ENCODE measurements at regions not wholly inside any gene's neighbourhood (a gene's known extent, or its start where the extent isn't known, plus 50 kb on each side); places are given as distances from the start of the nearest gene placed in this dataset.
"Not testable (repeated sequence)": the region's sequence is repeated elsewhere in the genome, so short reads cannot be mapped to it uniquely, and the experiment has no call there.

- DNase-seq, result no peak
These were observed 140.1 kb upstream of the FRG1 start for GRCh38 chr4:189800545-189801088.

DNA sequence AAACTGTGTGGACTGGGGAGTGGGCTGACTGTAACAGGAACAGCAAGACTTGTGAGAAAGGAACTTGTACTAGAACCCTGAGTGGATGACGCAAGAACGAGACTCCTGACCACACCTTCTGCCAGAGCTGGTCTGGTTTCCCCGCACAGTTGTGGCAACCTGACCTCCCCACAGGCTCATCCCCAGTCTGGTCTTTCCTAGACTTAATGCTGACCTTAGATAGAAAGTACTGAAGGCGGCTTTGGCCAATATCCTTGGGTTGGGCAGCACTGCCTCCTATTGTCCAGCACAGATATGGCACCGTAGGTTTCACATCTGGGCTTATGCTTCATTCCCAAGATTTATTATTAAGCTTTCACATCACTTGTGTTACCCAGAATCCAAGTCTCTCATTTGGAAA lies 137.8 kb upstream of the FRG1 start:
- DNase-seq, result no peak

- DNase-seq, result no peak
These were observed 135.8 kb upstream of the FRG1 start for GRCh38 chr4:189804894-189805293.

GRCh38 chr4:189806506-189806905 lies 134.2 kb upstream of the FRG1 start:
- DNase-seq, result no peak

- DNase-seq, result no peak
These were observed 133.6 kb upstream of the FRG1 start for GRCh38 chr4:189807031-189807430.

DNA sequence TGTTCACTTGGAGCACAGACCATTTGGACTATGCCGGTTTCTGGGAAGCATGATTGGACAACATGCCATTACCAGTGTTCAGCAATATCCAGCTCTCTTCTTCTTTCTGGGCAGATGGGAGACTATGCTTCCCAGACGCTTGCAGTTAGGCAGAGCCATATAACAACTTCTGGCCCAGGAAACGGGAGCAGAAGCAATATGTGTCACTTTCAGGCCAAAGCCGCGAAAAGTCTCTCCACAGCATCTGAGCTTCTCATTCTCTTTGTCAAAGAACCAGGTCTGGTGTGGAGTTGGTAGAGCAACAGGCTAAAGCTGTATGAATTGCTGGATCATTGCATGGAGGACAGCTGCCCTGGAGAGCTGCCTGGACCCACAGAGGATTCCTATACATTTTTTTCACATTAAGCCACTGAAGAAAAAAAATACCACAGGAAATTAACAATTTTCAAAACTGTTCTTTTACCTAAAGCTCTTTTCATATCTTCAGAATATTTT lies 131.4 kb upstream of the FRG1 start:
- DNase-seq, result no peak

DNA sequence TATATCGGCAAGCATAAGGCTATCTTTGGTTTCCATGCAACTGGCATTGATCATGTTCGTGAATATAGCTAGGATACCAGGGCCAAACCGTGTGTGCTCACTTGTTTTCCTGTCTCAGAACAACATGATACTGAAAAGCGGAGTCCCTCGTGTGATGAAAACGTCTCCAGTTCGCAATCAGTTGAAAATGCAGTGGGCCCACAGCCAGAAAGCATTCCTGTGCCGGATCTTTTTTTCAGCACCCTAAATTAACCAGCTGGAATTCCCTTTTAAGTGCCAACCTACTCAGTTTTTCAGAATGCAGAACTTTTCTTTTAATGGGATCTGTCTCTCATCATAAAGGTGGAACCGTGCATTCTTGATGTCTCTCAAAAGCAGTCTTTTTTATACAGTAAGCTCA lies 130.8 kb upstream of the FRG1 start:
- DNase-seq, result no peak

GRCh38 chr4:189810318-189811181 lies 130.1 kb upstream of the FRG1 start:
- DNase-seq, result not testable (repeated sequence)

DNA sequence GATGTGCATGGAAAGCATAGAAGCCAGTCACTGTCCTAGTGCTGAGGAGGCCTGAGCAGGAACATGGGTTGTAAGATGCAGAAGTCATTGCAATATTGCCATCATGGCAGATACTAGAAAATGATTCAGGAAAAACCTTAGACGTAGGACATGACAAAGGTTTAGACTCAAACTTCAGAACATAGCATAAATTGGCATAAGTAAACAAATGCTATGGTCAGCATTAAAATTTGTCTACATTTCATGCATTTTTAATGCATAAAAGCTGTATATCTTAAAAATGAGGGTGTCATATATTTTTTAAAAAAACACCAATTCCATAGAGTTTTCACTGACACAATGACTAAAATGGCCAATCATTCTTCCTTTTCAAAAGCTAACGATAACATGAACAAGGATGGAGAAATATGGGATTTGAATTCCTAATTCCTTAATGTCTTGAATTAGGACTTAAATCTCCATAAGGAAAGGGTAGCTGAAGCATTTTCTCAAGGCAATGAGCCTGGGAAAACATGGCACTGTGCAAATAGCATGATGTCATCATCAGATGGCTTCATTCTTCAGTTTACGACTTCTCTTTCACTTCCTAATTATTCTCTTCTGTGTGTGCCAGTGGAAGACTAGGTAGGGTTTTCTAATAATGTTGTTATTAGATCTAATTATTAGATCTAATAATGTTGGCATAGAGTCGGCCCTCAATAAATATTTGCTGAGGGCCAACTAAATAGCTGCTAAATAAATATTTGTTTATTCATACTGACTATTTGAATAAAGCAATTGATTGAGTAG lies 125.1 kb upstream of the FRG1 start:
- DNase-seq, result no peak

DNA sequence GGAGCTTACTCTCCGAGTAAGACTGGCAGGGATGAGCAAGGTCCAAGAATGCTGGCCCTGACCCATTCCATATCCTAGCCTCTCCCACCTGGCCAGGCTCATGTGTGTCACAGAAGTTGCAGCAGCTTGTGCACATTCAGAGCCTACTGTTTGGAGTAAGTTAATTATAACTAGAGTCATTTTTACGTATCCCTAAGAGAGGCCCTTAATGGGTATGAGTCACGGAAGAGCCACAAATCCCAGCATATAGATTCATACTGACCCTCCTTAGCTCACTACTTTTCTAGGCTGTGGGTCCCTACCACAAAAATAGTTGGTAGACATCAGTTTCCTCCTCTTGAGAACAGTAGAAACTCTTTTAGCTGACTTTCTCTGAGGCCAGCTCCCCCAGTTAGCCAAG lies 118.3 kb upstream of the FRG1 start:
- no peak for DNase-seq

- no peak for DNase-seq
These were observed 117.1 kb upstream of the FRG1 start for GRCh38 chr4:189823591-189823990.

DNA sequence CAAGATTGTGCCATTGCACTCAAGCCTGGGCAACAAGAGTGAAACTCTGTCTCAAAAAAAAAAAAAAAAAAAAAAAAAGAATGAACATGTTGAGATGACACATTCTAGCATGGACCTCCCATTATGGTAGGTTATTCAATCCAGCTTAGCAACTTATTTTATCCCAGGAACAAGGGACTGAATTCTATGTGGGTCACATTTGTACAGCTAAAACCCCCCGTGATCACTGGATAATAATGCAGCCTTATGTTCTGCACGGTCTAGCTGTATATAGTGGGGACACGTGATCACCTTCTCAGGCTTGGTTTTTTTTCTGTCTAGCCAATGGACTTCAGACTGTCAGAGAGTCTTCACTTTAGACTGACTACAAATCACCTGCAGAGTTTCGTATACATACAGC lies 115.2 kb upstream of the FRG1 start:
- no peak for DNase-seq

DNA sequence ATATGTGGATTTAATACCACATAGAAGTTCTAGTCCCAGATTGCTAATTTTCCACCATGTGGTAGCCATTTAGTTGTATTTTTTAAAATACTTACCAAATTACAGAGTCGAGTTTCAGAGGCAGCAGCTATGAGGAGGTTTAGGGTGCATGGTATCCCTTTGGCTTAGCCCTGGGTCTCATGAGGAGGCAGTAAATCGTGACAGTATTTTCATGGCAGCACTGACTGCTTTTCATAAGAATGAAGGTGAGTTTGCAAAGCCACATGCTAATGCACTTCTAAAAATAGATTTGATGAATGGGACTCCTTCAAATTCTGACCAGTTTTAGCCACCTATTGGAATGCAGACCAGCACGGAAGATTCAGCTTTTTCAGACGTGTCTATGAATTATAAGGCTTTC lies 114.0 kb upstream of the FRG1 start:
- no peak for DNase-seq

- no peak for DNase-seq
These were observed 112.5 kb upstream of the FRG1 start for GRCh38 chr4:189828081-189828697.

GRCh38 chr4:189832528-189832927 lies 108.1 kb upstream of the FRG1 start:
- DNase-seq, result no peak

DNA sequence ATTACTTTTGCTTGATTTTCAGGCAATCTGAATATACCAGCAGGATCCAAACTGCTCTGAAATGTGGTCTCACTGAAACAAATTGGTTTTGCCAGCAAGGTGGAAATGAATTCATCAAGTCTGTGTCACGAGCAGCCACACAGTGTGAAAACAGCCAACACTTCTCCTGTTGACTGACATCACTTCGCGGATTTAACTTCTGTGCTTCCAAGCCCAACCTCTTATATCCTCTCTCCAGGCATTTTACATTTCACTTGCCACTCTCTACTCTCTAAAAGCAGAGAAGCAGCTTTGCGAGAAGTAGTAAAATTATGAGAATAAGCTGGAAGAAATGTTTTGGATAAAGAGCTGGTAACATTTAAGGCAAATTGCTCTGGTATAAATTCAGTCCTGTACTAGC lies 106.1 kb upstream of the FRG1 start:
- no peak for DNase-seq

GRCh38 chr4:189835505-189835904 lies 105.2 kb upstream of the FRG1 start:
- no peak for DNase-seq

DNA sequence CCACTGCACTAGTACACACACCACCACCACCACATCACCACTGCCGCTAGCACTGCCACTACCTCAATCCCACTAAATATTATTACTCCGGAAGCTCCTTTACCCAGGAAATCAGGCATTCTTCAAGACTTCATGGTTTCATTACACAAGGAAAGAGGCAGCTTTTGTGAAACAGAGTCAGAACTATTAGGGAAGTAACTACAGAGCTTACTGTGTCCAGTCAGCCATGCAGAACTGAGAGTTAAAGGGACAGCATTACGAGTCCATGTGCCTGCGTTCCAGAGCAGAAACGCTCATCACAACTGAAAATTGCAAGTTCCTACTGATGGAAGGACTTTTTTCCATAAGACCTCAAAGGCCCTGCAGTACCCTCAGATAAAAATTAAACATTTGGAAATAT lies 103.2 kb upstream of the FRG1 start:
- DNase-seq, result no peak

GRCh38 chr4:189838821-189839497 lies 101.7 kb upstream of the FRG1 start:
- DNase-seq, result no peak

- no peak for DNase-seq
These were observed 100.3 kb upstream of the FRG1 start for GRCh38 chr4:189840356-189840755.

DNA sequence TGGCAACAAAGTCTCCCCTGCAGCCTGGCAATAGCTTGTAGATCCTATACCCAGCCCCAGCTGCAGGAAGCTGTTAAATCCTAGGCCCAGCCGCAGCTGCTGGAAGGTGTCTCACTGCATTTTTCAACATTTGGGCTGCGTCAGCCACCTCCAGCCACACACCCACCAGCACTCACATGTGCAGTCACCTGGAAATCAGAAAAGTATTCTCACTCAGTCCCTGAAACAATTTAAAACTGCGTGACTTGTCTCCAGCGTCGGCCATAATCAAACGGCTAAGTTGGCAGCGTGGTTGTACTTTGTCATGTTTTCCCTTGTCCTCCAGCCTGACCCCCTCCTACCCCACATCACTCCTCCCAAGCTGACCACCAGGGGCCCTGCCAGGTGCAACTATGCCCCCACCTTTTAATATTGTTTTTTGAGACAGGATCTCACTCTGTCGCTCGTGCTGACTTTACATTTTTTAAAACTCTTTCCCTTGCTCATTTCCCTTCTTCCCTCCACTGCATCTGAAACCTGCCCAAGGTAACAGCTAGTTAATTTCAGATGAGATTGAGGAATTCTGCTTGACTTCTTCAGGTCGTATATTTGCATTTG lies 97.2 kb upstream of the FRG1 start:
- no peak for DNase-seq

- no peak for DNase-seq
These were observed 95.4 kb upstream of the FRG1 start for GRCh38 chr4:189845145-189845846.
